SK-N-SH (cell line): ENCODE measurements at regions not wholly inside any gene's neighbourhood (a gene's known extent, or its start where the extent isn't known, plus 50 kb on each side); places are given as distances from the start of the nearest gene placed in this dataset.

Source experiments
- CTCF ChIA-PET: fragments of 300-600, 350-600 bp; formaldehyde crosslinking; extraction: SDS; loops from one replicate; lab custom pipeline; 2021; lab: Yijun Ruan, JAX
- POLR2A ChIA-PET: fragments of 350-600 bp; sonication (Branson Sonifier 250); formaldehyde crosslinking; extraction: SDS; loops from one replicate; lab custom pipeline; 2020; ENCODE audit warnings: antibody characterized with exemption, inconsistent platforms; lab: Yijun Ruan, JAX
- DNase-seq: peaks from one replicate; pipeline ENCODE4 v3.0.0; 2012
- H2AFZ ChIP-seq: fragments of 200-600 bp; sonication (generic); 2 replicates; pipeline ENCODE4 v1.8.1; 2016; ENCODE audit warnings: antibody characterized with exemption, mild to moderate bottlenecking, low read depth
- H3F3A ChIP-seq: fragments of 200-600 bp; sonication (generic); replicated peaks from 2 replicates; pipeline ENCODE3; 2016; ENCODE audit warnings: antibody characterized with exemption, mild to moderate bottlenecking; ENCODE audit not compliant: insufficient read depth
- H3K27ac ChIP-seq, 2 experiments: fragments of 200-500 bp in 1 of 2; fragments of 200-600 bp in 1 of 2; sonication (Bioruptor generic) in 1 of 2; sonication (generic), shearing (Covaris generic) in 1 of 2; 2 replicates each; pipeline versions ENCODE4 v1.5.1 to v1.6.1; 2014 to 2016; ENCODE audit warnings: low read depth in 2 of 2, inconsistent platforms in 1 of 2, low read length in 1 of 2, mild to moderate bottlenecking in 1 of 2, mixed read lengths in 1 of 2
- H3K27me3 ChIP-seq: fragments of 200-600 bp; sonication (generic), shearing (Covaris generic); 2 replicates; pipeline ENCODE4 v1.6.1; 2016; ENCODE audit warnings: mixed run types; ENCODE audit not compliant: insufficient read depth
- H3K36me3 ChIP-seq, 2 experiments: fragments of 200-500 bp in 1 of 2; fragments of 200-600 bp in 1 of 2; sonication (Bioruptor generic) in 1 of 2; sonication (generic) in 1 of 2; replicated peaks in 1 of 2; 2 replicates each; pipeline versions ENCODE3 to v1.5.1; 2014 to 2016; ENCODE audit warnings: low read length in 1 of 2, mild to moderate bottlenecking in 1 of 2; ENCODE audit not compliant: insufficient read depth in 2 of 2, control insufficient read depth in 1 of 2
- H3K4me1 ChIP-seq, 2 experiments: fragments of 200-500 bp in 1 of 2; fragments of 200-600 bp in 1 of 2; sonication (Bioruptor generic) in 1 of 2; sonication (generic), shearing (Covaris generic) in 1 of 2; 2 replicates each; pipeline versions ENCODE4 v1.5.1 to v1.6.1; 2014 to 2016; ENCODE audit warnings: low read depth in 1 of 2, low read length in 1 of 2, mixed run types in 1 of 2; ENCODE audit not compliant: insufficient read depth in 2 of 2, control insufficient read depth in 1 of 2
- H3K4me2 ChIP-seq: fragments of 200-600 bp; sonication (generic), shearing (Covaris generic); 2 replicates; pipeline ENCODE4 v1.6.1; 2017; ENCODE audit warnings: mixed run types
- H3K4me3 ChIP-seq, 2 experiments: fragments of 200-500 bp in 1 of 2; fragments of 200-600 bp in 1 of 2; sonication (Bioruptor generic) in 1 of 2; sonication (generic), shearing (Covaris generic) in 1 of 2; 2 replicates each; pipeline versions ENCODE4 v1.5.1 to v1.8.1; 2014 to 2016; ENCODE audit warnings: low read depth in 2 of 2, inconsistent platforms in 1 of 2, low read length in 1 of 2, mild to moderate bottlenecking in 1 of 2, mixed read lengths in 1 of 2, moderate library complexity in 1 of 2
- H3K79me2 ChIP-seq: fragments of 200-600 bp; sonication (generic); 2 replicates; pipeline ENCODE4 v1.8.1; 2017; ENCODE audit warnings: mild to moderate bottlenecking; ENCODE audit not compliant: insufficient read depth
- H3K9ac ChIP-seq: fragments of 200-600 bp; sonication (generic); 2 replicates; pipeline ENCODE4 v1.6.1; 2017; ENCODE audit warnings: mixed run types
- H3K9me2 ChIP-seq: fragments of 200-600 bp; sonication (generic); 2 replicates; pipeline ENCODE4 v1.6.1; 2017; ENCODE audit warnings: mixed run types
- H3K9me3 ChIP-seq: fragments of 200-600 bp; sonication (generic); 2 replicates; pipeline ENCODE4 v1.6.1; 2017; ENCODE audit warnings: mixed run types, mild to moderate bottlenecking, moderate library complexity
- H4K20me1 ChIP-seq: fragments of 200-600 bp; sonication (generic); 2 replicates; pipeline ENCODE4 v1.6.1; 2017; ENCODE audit warnings: mild to moderate bottlenecking, mixed run types; ENCODE audit not compliant: insufficient read depth
- CHD2 ChIP-seq: fragments of 150-350 bp; IDR thresholded peaks from 2 replicates; pipeline ENCODE4 v1.6.1; 2018; ENCODE audit warnings: low read length; ENCODE audit not compliant: partially characterized antibody
- EZH2phosphoT487 ChIP-seq: fragments of 200-600 bp; sonication (generic); IDR thresholded peaks from 2 replicates; pipeline ENCODE4 v1.6.1; 2017; ENCODE audit warnings: low read depth, mixed run types, mild to moderate bottlenecking, antibody characterized with exemption, moderate library complexity, borderline replicate concordance
- GABPA ChIP-seq: IDR thresholded peaks from 2 replicates; pipeline ENCODE4 v1.4.0; 2012; ENCODE audit warnings: low read depth, mild to moderate bottlenecking
- JUND ChIP-seq: IDR thresholded peaks from 2 replicates; pipeline ENCODE4 v1.4.0; 2012
- MEF2A ChIP-seq: IDR thresholded peaks from 2 replicates; pipeline ENCODE4 v1.4.0; 2012; ENCODE audit warnings: low read depth, borderline replicate concordance
- MXI1 ChIP-seq: IDR thresholded peaks from 2 replicates; pipeline ENCODE4 v1.6.1; 2012; ENCODE audit warnings: mild to moderate bottlenecking, low read depth, low read length, improper control_type of control experiment
- NFIC ChIP-seq: IDR thresholded peaks from 2 replicates; pipeline ENCODE4 v1.4.0; 2012; ENCODE audit warnings: borderline replicate concordance
- RAD21 ChIP-seq: IDR thresholded peaks from 2 replicates; pipeline ENCODE4 v1.6.1; 2012; ENCODE audit warnings: mild to moderate bottlenecking, low read length
- REST ChIP-seq: IDR thresholded peaks from 2 replicates; pipeline ENCODE4 v1.6.1; 2012; ENCODE audit warnings: mild to moderate bottlenecking, low read depth, low read length, moderate library complexity
- RFX5 ChIP-seq: IDR thresholded peaks from 2 replicates; pipeline ENCODE4 v1.6.1; 2012; ENCODE audit warnings: mild to moderate bottlenecking, improper control_type of control experiment, low read length
- TAF1 ChIP-seq: IDR thresholded peaks from 2 replicates; pipeline ENCODE4 v1.6.1; 2012; ENCODE audit warnings: low read depth, mild to moderate bottlenecking, low read length, moderate library complexity, borderline replicate concordance
- TEAD4 ChIP-seq: IDR thresholded peaks from 2 replicates; pipeline ENCODE4 v1.4.0; 2012; ENCODE audit warnings: mild to moderate bottlenecking, borderline replicate concordance; ENCODE audit not compliant: insufficient read depth
- TF ChIP-seq, protein P1 (sequence below): IDR thresholded peaks from 2 replicates; pipeline ENCODE4 v1.4.0; 2012; ENCODE audit warnings: low read depth, borderline replicate concordance
- TF ChIP-seq, protein P2 (sequence below): IDR thresholded peaks from 2 replicates; pipeline ENCODE4 v1.4.0; 2012; ENCODE audit warnings: low read depth, borderline replicate concordance
- TF ChIP-seq, protein P3 (sequence below): IDR thresholded peaks from 2 replicates; pipeline ENCODE4 v1.4.0; 2012; ENCODE audit warnings: low read depth

DNA sequence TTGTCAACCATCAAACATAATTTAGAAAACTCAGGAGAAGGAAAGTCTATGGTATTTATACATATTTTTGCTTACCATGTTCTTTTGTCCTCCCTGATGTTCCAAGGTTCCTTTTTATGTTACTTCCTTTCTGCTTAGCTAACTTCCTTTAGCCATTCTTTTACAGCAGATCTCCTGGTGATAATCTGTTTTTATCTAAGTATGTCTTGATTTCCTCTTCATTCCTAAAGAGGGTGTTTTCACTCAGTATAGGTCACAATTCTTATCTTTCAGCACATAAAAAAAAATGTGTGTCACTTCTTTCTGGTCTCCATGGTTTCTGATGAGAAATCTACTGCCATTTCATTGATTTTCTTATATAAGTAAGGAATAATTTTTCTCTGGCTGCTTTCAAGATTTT is 384.4 kb upstream of the PDE4D start:
- CTCF ChIA-PET, result interaction anchor here (1.5 kb wide), 1 partner anchor 17 kb away, joined by 4 read pairs; no protein-coding TSS in a partner anchor
- no peaks in the 10 kb centered on the region for H3K9me2 ChIP-seq
- no peak overlapping the region for H3K4me2 ChIP-seq
- no peaks in the 10 kb centered on the region for H3K27me3 ChIP-seq
- no peaks in the 10 kb centered on the region for H3K79me2 ChIP-seq
- peaks cover 6% of the 10 kb centered on the region in 2 experiments for H3K4me1 ChIP-seq
- H3K9ac ChIP-seq, result no peak overlapping the region
- H3K36me3 ChIP-seq, result no peaks in the 10 kb centered on the region
- TF ChIP-seq, protein P1, sequence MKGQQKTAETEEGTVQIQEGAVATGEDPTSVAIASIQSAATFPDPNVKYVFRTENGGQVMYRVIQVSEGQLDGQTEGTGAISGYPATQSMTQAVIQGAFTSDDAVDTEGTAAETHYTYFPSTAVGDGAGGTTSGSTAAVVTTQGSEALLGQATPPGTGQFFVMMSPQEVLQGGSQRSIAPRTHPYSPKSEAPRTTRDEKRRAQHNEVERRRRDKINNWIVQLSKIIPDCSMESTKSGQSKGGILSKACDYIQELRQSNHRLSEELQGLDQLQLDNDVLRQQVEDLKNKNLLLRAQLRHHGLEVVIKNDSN, result no peak
- TF ChIP-seq NFIC (no peak), CHD2 (no peak), GABPA (no peak), MXI1 (no peak), TAF1 (no peak), JUND (no peak), RFX5 (no peak), EZH2phosphoT487 (no peak), RAD21 (no peak), MEF2A (no peak), TEAD4 (no peak), REST (no peak)
- TF ChIP-seq, protein P2, sequence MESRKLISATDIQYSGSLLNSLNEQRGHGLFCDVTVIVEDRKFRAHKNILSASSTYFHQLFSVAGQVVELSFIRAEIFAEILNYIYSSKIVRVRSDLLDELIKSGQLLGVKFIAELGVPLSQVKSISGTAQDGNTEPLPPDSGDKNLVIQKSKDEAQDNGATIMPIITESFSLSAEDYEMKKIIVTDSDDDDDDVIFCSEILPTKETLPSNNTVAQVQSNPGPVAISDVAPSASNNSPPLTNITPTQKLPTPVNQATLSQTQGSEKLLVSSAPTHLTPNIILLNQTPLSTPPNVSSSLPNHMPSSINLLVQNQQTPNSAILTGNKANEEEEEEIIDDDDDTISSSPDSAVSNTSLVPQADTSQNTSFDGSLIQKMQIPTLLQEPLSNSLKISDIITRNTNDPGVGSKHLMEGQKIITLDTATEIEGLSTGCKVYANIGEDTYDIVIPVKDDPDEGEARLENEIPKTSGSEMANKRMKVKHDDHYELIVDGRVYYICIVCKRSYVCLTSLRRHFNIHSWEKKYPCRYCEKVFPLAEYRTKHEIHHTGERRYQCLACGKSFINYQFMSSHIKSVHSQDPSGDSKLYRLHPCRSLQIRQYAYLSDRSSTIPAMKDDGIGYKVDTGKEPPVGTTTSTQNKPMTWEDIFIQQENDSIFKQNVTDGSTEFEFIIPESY, result no peak
- TF ChIP-seq, protein P3, sequence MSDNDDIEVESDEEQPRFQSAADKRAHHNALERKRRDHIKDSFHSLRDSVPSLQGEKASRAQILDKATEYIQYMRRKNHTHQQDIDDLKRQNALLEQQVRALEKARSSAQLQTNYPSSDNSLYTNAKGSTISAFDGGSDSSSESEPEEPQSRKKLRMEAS, result no peak
- no peak for DNase-seq
- no peak overlapping the region for H3K4me3 ChIP-seq
- H3K27ac ChIP-seq, result no peak overlapping the region
- H4K20me1 ChIP-seq, result no peaks in the 10 kb centered on the region
- H3K9me3 ChIP-seq, result no peaks in the 10 kb centered on the region
- POLR2A ChIA-PET, result no interaction called here
- H3F3A ChIP-seq, result peaks cover 21% of the 10 kb centered on the region
- H2AFZ ChIP-seq, result peak overlapping the region; percentile 44; the same call in 1 of the 2 replicates
